Neutrophil (primary cell): ENCODE measurements at regions not wholly inside any gene's neighbourhood (a gene's known extent, or its start where the extent isn't known, plus 50 kb on each side); places are given as distances from the start of the nearest gene placed in this dataset.

Experiments
- H3K27ac ChIP-seq: fragments of 200-600 bp; sonication (generic); 2 replicates; pipeline ENCODE4 v1.5.1; 2016; ENCODE audit warnings: mild to moderate bottlenecking, moderate library complexity
- H3K27me3 ChIP-seq: fragments of 200-600 bp; sonication (generic); 2 replicates; pipeline ENCODE4 v1.6.0; 2016; ENCODE audit warnings: mild to moderate bottlenecking
- H3K36me3 ChIP-seq: fragments of 200-600 bp; sonication (generic); 2 replicates; pipeline ENCODE4 v1.5.1; 2017
- H3K4me1 ChIP-seq, 2 experiments: fragments of 200-600 bp in 1 of 2; sonication (generic) in 1 of 2; 1 replicate in 1 of 2; 2 replicates in 1 of 2; pipeline versions ENCODE4 v1.5.1 to v1.6.1; 2013 to 2016; ENCODE audit warnings: low read depth in 1 of 2, low read length in 1 of 2, mild to moderate bottlenecking in 1 of 2, moderate library complexity in 1 of 2; ENCODE audit not compliant: control insufficient read depth in 1 of 2, insufficient read depth in 1 of 2
- H3K4me3 ChIP-seq, 2 experiments: fragments of 200-600 bp in 1 of 2; sonication (generic) in 1 of 2; 1 replicate in 1 of 2; 2 replicates in 1 of 2; pipeline ENCODE4 v1.5.1; 2013 to 2016; ENCODE audit warnings: low read depth in 1 of 2, low read length in 1 of 2, mild to moderate bottlenecking in 1 of 2, moderate library complexity in 1 of 2
- H3K9me3 ChIP-seq: fragments of 200-600 bp; sonication (generic); 2 replicates; pipeline ENCODE4 v1.5.1; 2016
- CTCF ChIP-seq: fragments of 200-600 bp; sonication (generic); IDR thresholded peaks from 2 replicates; pipeline ENCODE4 v1.5.1; 2016; ENCODE audit warnings: antibody characterized with exemption

- H3K4me3 ChIP-seq = no peak overlapping the region
- H3K27me3 ChIP-seq = no peaks in the 10 kb centered on the region
- TF ChIP-seq CTCF = no peak
- no peaks in the 10 kb centered on the region for H3K9me3 ChIP-seq
- peaks cover 7% of the 10 kb centered on the region for H3K36me3 ChIP-seq
- no peak overlapping the region for H3K27ac ChIP-seq
- no peaks in the 10 kb centered on the region for H3K4me1 ChIP-seq
Measured at GRCh38 chr22:49634006-49634772, 193.5 kb downstream of the BRD1 start.

- no peak overlapping the region for H3K27ac ChIP-seq
- no peaks in the 10 kb centered on the region for H3K9me3 ChIP-seq
- no peaks in the 10 kb centered on the region for H3K27me3 ChIP-seq
- H3K4me3 ChIP-seq = no peak overlapping the region
- H3K4me1 ChIP-seq = no peaks in the 10 kb centered on the region
- TF ChIP-seq CTCF = no peak
- peaks cover 6% of the 10 kb centered on the region for H3K36me3 ChIP-seq
Measured at GRCh38 chr22:49633010-49633324, 194.7 kb downstream of the BRD1 start.

GRCh38 chr22:49632199-49633009 lies 195.3 kb downstream of the BRD1 start:
- Histone ChIP-seq H3K9me3 (no peaks in the 10 kb centered on the region), H3K4me1 (no peaks in the 10 kb centered on the region), H3K27ac (no peak overlapping the region), H3K4me3 (no peak overlapping the region), H3K36me3 (peaks cover 5% of the 10 kb centered on the region), H3K27me3 (no peaks in the 10 kb centered on the region)
- TF ChIP-seq CTCF = no peak

- no peak for TF ChIP-seq CTCF
- Histone ChIP-seq H3K27me3 (no peaks in the 10 kb centered on the region), H3K4me3 (no peak overlapping the region), H3K27ac (no peak overlapping the region), H3K36me3 (peaks cover 5% of the 10 kb centered on the region), H3K9me3 (no peaks in the 10 kb centered on the region), H3K4me1 (no peaks in the 10 kb centered on the region)
Measured at GRCh38 chr22:49630448-49630946, 197.2 kb downstream of the BRD1 start.

- TF ChIP-seq CTCF = no peak
- H3K36me3 ChIP-seq = peaks cover 5% of the 10 kb centered on the region
- H3K27me3 ChIP-seq = no peaks in the 10 kb centered on the region
- no peak overlapping the region for H3K4me3 ChIP-seq
- H3K27ac ChIP-seq = no peak overlapping the region
- H3K4me1 ChIP-seq = no peaks in the 10 kb centered on the region
- no peaks in the 10 kb centered on the region for H3K9me3 ChIP-seq
Measured at GRCh38 chr22:49629586-49630447, 197.9 kb downstream of the BRD1 start.
